ENCODE measurements at regions not wholly inside any gene's neighbourhood (a gene's known extent, or its start where the extent isn't known, plus 50 kb on each side); places are given as distances from the start of the nearest gene placed in this dataset.
A peak's percentile ranks its signal among the peaks of the same experiment; 100 is the strongest.
"Not testable (repeated sequence)": the region's sequence is repeated elsewhere in the genome, so short reads cannot be mapped to it uniquely, and the experiment has no call there.

DNA sequence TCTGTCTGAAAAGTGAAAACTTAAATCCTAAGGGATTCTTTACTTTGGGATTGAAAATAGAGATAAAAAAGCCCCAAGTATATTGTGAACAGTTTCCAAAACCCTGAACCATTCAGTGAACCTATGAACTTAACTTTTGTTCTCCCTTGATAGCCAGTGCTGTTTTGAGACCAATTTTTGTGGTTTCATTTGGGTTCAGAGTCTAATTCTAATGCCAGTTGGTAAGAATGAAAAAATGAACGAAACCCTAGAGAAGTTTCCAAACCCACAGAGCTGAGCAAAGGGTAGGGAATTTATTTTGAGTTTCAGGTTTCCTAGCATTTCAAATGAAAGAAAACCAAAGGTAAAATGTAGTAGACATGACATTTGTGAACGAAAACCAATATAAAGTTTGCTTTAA lies 1366.8 kb downstream of the EFNA5 start:
- Histone ChIP-seq H3K9me3 (ENCODE audit: insufficient read depth, low read depth, low read length) (no peaks in the 10 kb centered on the region), H3K27ac (ENCODE audit: low read depth, low read length) (no peak overlapping the region), H3K27me3 (ENCODE audit: insufficient read depth, low read length) (no peaks in the 10 kb centered on the region), H3K4me3 (ENCODE audit: low read length) (no peak overlapping the region), H3K4me1 (ENCODE audit: insufficient read depth, low read length) (peaks cover 26% of the 10 kb centered on the region), H3K36me3 (ENCODE audit: insufficient read depth, low read length) (no peaks in the 10 kb centered on the region), H3K9ac (ENCODE audit: low read depth, low read length) (no peak overlapping the region)
- WGBS, result 98% methylated on average over 2 of the region's 2 CpGs

- Histone ChIP-seq H3K4me1 (ENCODE audit: insufficient read depth, low read length) (no peaks in the 10 kb centered on the region), H3K4me3 (ENCODE audit: low read length) (no peak overlapping the region), H3K27ac (ENCODE audit: low read depth, low read length) (no peak overlapping the region), H3K27me3 (ENCODE audit: insufficient read depth, low read length) (no peaks in the 10 kb centered on the region), H3K9me3 (ENCODE audit: insufficient read depth, low read depth, low read length) (no peaks in the 10 kb centered on the region), H3K36me3 (ENCODE audit: insufficient read depth, low read length) (no peaks in the 10 kb centered on the region), H3K9ac (ENCODE audit: low read depth, low read length) (no peak overlapping the region)
- WGBS, result 76% methylated on average over 1 of the region's 2 CpGs
These were observed 1378.1 kb downstream of the EFNA5 start for GRCh38 chr5:106292654-106293053.

- 100% methylated on average over 1 of the region's 1 CpG for WGBS
- no peaks in the 10 kb centered on the region for H3K4me1 ChIP-seq (ENCODE audit: insufficient read depth, low read length)
- no peak overlapping the region for H3K27ac ChIP-seq (ENCODE audit: low read depth, low read length)
- no peak overlapping the region for H3K4me3 ChIP-seq (ENCODE audit: low read length)
- H3K27me3 ChIP-seq (ENCODE audit: insufficient read depth, low read length), result no peaks in the 10 kb centered on the region
- H3K9ac ChIP-seq (ENCODE audit: low read depth, low read length), result no peak overlapping the region
- H3K36me3 ChIP-seq (ENCODE audit: insufficient read depth, low read length), result no peaks in the 10 kb centered on the region
- H3K9me3 ChIP-seq (ENCODE audit: insufficient read depth, low read depth, low read length), result no peaks in the 10 kb centered on the region
These were observed 1379.9 kb downstream of the EFNA5 start for GRCh38 chr5:106290841-106291240.

GRCh38 chr5:106288979-106289378 lies 1381.8 kb downstream of the EFNA5 start:
- H3K36me3 ChIP-seq (ENCODE audit: insufficient read depth, low read length), result no peaks in the 10 kb centered on the region
- WGBS, result 100% methylated on average over 2 of the region's 3 CpGs
- H3K9me3 ChIP-seq (ENCODE audit: insufficient read depth, low read depth, low read length), result no peaks in the 10 kb centered on the region
- H3K27me3 ChIP-seq (ENCODE audit: insufficient read depth, low read length), result no peaks in the 10 kb centered on the region
- H3K4me1 ChIP-seq (ENCODE audit: insufficient read depth, low read length), result no peaks in the 10 kb centered on the region
- no peak overlapping the region for H3K27ac ChIP-seq (ENCODE audit: low read depth, low read length)
- no peak overlapping the region for H3K9ac ChIP-seq (ENCODE audit: low read depth, low read length)
- H3K4me3 ChIP-seq (ENCODE audit: low read length), result no peak overlapping the region

GRCh38 chr5:106277540-106278096 lies 1393.1 kb downstream of the EFNA5 start:
- Histone ChIP-seq H3K9ac (ENCODE audit: low read depth, low read length) (no peak overlapping the region), H3K4me1 (ENCODE audit: insufficient read depth, low read length) (no peaks in the 10 kb centered on the region), H3K36me3 (ENCODE audit: insufficient read depth, low read length) (no peaks in the 10 kb centered on the region), H3K27me3 (ENCODE audit: insufficient read depth, low read length) (no peaks in the 10 kb centered on the region), H3K27ac (ENCODE audit: low read depth, low read length) (no peak overlapping the region), H3K4me3 (ENCODE audit: low read length) (no peak overlapping the region), H3K9me3 (ENCODE audit: insufficient read depth, low read depth, low read length) (0 out of 2 replicates have a peak, but pooled peaks cover 3% of the 10 kb centered on the region)
- 93% methylated on average over 2 of the region's 3 CpGs for WGBS

GRCh38 chr5:106269252-106269843 lies 1401.4 kb downstream of the EFNA5 start:
- Histone ChIP-seq H3K27me3 (ENCODE audit: insufficient read depth, low read length) (no peaks in the 10 kb centered on the region), H3K4me1 (ENCODE audit: insufficient read depth, low read length) (no peaks in the 10 kb centered on the region)
- 96% methylated on average over 2 of the region's 2 CpGs for WGBS

GRCh38 chr5:106267256-106267655 lies 1403.5 kb downstream of the EFNA5 start:
- H3K4me1 ChIP-seq (ENCODE audit: insufficient read depth, low read length), result no peaks in the 10 kb centered on the region
- no peak overlapping the region for H3K27ac ChIP-seq (ENCODE audit: low read depth, low read length)
- H3K9ac ChIP-seq (ENCODE audit: low read depth, low read length), result no peak overlapping the region
- no peak overlapping the region for H3K4me3 ChIP-seq (ENCODE audit: low read length)
- H3K9me3 ChIP-seq (ENCODE audit: insufficient read depth, low read depth, low read length), result no peaks in the 10 kb centered on the region
- H3K36me3 ChIP-seq (ENCODE audit: insufficient read depth, low read length), result no peaks in the 10 kb centered on the region
- WGBS, result 100% methylated on average over 2 of the region's 3 CpGs
- no peaks in the 10 kb centered on the region for H3K27me3 ChIP-seq (ENCODE audit: insufficient read depth, low read length)

More at GRCh38 chr5:106269252-106269843, 1401.4 kb downstream of the EFNA5 start:
- Histone ChIP-seq H3K27ac (ENCODE audit: low read depth, low read length) (no peak overlapping the region), H3K36me3 (ENCODE audit: insufficient read depth, low read length) (no peaks in the 10 kb centered on the region), H3K9me3 (ENCODE audit: insufficient read depth, low read depth, low read length) (0 out of 2 replicates have a peak, but pooled peaks cover 3% of the 10 kb centered on the region), H3K4me3 (ENCODE audit: low read length) (no peak overlapping the region), H3K9ac (ENCODE audit: low read depth, low read length) (no peak overlapping the region)

GRCh38 chr5:106262395-106262794 lies 1408.3 kb downstream of the EFNA5 start:
- Histone ChIP-seq H3K9ac (ENCODE audit: low read depth, low read length) (no peak overlapping the region), H3K36me3 (ENCODE audit: insufficient read depth, low read length) (no peaks in the 10 kb centered on the region), H3K4me3 (ENCODE audit: low read length) (no peak overlapping the region), H3K27me3 (ENCODE audit: insufficient read depth, low read length) (no peaks in the 10 kb centered on the region), H3K4me1 (ENCODE audit: insufficient read depth, low read length) (peaks cover 21% of the 10 kb centered on the region), H3K9me3 (ENCODE audit: insufficient read depth, low read depth, low read length) (no peaks in the 10 kb centered on the region), H3K27ac (ENCODE audit: low read depth, low read length) (no peak overlapping the region)

- WGBS, result 74% methylated on average over 10 of the region's 11 CpGs
- H3K27ac ChIP-seq (ENCODE audit: low read depth, low read length), result peak overlapping the region; percentile 68; the same call in 1 of the 2 replicates
- not testable (repeated sequence) for H3K4me3 ChIP-seq (ENCODE audit: low read length)
These were observed 1411.2 kb downstream of the EFNA5 start for GRCh38 chr5:106259431-106260090.

DNA sequence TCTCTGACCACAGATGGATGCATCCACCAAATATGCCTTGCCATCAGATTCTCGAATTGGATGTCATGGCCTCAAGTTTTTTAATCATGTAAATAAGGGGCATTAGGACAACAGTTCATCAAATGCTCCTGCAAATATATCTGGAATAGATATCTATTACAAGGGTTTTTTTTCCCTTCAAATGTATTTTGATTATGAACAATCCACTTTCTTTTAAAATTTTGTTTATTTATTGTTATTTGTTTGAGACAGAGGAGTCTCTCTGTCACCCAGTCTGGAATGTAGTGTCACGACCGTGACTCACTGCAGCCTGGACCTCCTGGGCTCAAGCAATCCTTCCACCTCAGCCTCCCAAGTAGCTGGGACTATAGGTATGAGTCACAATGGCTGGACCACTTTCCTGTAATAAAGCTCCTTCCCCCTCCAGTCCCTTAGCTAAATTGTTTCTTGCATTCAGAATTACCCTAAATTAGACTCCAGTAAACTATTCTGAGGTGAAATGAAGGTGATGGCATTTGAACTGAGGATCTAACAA lies 1412.1 kb downstream of the EFNA5 start:
- no peaks in the 10 kb centered on the region for H3K27me3 ChIP-seq (ENCODE audit: insufficient read depth, low read length)
- H3K36me3 ChIP-seq (ENCODE audit: insufficient read depth, low read length), result no peaks in the 10 kb centered on the region
- peaks cover 28% of the 10 kb centered on the region for H3K4me1 ChIP-seq (ENCODE audit: insufficient read depth, low read length)
- H3K9ac ChIP-seq (ENCODE audit: low read depth, low read length), result no peak overlapping the region
- H3K27ac ChIP-seq (ENCODE audit: low read depth, low read length), result no peak overlapping the region
- H3K9me3 ChIP-seq (ENCODE audit: insufficient read depth, low read depth, low read length), result peaks cover 6% of the 10 kb centered on the region; the same call in 1 of the 2 replicates
- WGBS, result 81% methylated on average over 3 of the region's 3 CpGs
- no peak overlapping the region for H3K4me3 ChIP-seq (ENCODE audit: low read length)

More at GRCh38 chr5:106259431-106260090, 1411.2 kb downstream of the EFNA5 start:
- H3K4me1 ChIP-seq (ENCODE audit: insufficient read depth, low read length), result peaks cover 21% of the 10 kb centered on the region
- H3K36me3 ChIP-seq (ENCODE audit: insufficient read depth, low read length); H3K9me3 ChIP-seq (ENCODE audit: insufficient read depth, low read depth, low read length); H3K27me3 ChIP-seq (ENCODE audit: insufficient read depth, low read length); H3K9ac ChIP-seq (ENCODE audit: low read depth, low read length): not testable (repeated sequence)

DNA sequence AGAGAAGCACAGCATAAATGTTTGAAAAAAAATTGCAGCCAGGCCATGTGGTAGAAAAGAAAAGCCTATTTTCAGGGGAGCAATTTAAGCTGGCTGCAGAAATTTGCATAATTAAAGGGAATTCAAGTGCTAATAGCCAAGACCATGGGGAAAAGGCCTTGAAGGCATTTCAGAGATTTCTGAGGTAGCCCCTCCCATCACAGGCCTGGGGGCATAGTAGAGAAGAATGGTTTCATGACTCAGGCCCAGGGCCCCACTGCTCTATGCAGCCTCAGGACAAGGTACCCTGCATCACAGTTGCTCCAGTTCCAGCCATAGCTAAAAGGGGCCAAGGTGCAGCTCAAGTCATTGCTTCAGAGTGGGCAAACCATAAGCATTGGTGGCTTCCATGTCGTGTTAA lies 1416.0 kb downstream of the EFNA5 start:
- Histone ChIP-seq H3K4me3 (ENCODE audit: low read length) (no peak overlapping the region), H3K27ac (ENCODE audit: low read depth, low read length) (peak overlapping the region; percentile 88), H3K27me3 (ENCODE audit: insufficient read depth, low read length) (no peaks in the 10 kb centered on the region), H3K36me3 (ENCODE audit: insufficient read depth, low read length) (no peaks in the 10 kb centered on the region), H3K4me1 (ENCODE audit: insufficient read depth, low read length) (peaks cover 21% of the 10 kb centered on the region), H3K9me3 (ENCODE audit: insufficient read depth, low read depth, low read length) (peaks cover 6% of the 10 kb centered on the region; the same call in 1 of the 2 replicates), H3K9ac (ENCODE audit: low read depth, low read length) (no peak overlapping the region)
- WGBS, result 88% methylated on average over 1 of the region's 1 CpG

Measured in HUES64 (cell line).